Activated T-cell treated with anti-CD3 and anti-CD28 coated beads, Interleukin-2, amount 50 U/mL, for 72 hours (primary cell): ENCODE measurements at regions not wholly inside any gene's neighbourhood (a gene's known extent, or its start where the extent isn't known, plus 50 kb on each side); places are given as distances from the start of the nearest gene placed in this dataset.

ENCODE experiments used
- ATAC-seq, 2 donors: fragments of 150-1000 bp; cut with Tn5 transposase; replicated peaks in 1 of 2; 2 replicates each; pipeline ENCODE4 v1.10.0; 2021; ENCODE audit warnings: moderate library complexity in 2 of 2, mild to moderate bottlenecking in 1 of 2
- DNase-seq, 2 donors: peaks; one replicate each; pipeline ENCODE4 v3.0.0; 2021 to 2022; ENCODE audit warnings: mixed read lengths in 1 of 2
- H3K27ac Mint-ChIP-seq: one replicate; pipeline ENCODE4 v1.8.0; 2022; ENCODE audit warnings: mild to moderate bottlenecking, moderate library complexity, mixed read lengths
- H3K27me3 Mint-ChIP-seq: one replicate; pipeline ENCODE4 v1.8.0; 2022; ENCODE audit warnings: low read depth, mixed read lengths
- H3K36me3 Mint-ChIP-seq, 2 donors: one replicate each; pipeline ENCODE4 v1.8.0; 2022; ENCODE audit warnings: mixed read lengths in 2 of 2, mild to moderate bottlenecking in 1 of 2; ENCODE audit not compliant: insufficient read depth in 2 of 2
- H3K4me1 Mint-ChIP-seq: one replicate; pipeline ENCODE4 v1.8.0; 2022; ENCODE audit warnings: low read depth, mixed read lengths
- H3K4me3 Mint-ChIP-seq, 2 donors: one replicate each; pipeline ENCODE4 v1.8.0; 2022; ENCODE audit warnings: mild to moderate bottlenecking in 2 of 2, mixed read lengths in 2 of 2, moderate library complexity in 2 of 2
- H3K9me3 Mint-ChIP-seq, 2 donors: one replicate each; pipeline ENCODE4 v1.8.0; 2022; ENCODE audit warnings: mixed read lengths in 2 of 2

- Mint-ChIP-seq H3K4me3 (no peak overlapping the region), H3K27ac (no peak overlapping the region), H3K9me3 (peaks cover 13 to 17% of the 10 kb centered on the region in 2 donors), H3K36me3 (peaks cover 0 to 9% of the 10 kb centered on the region in 2 donors), H3K4me1 (no peaks in the 10 kb centered on the region), H3K27me3 (no peaks in the 10 kb centered on the region)
- ATAC-seq (no peak), DNase-seq (no peak)
Measured at GRCh38 chr1:188261849-188262248, 1433.1 kb downstream of the PLA2G4A start.

- Mint-ChIP-seq H3K9me3 (peaks cover 3 to 7% of the 10 kb centered on the region in 2 donors), H3K27me3 (no peaks in the 10 kb centered on the region), H3K4me1 (no peaks in the 10 kb centered on the region), H3K27ac (no peak overlapping the region), H3K36me3 (peaks cover 0 to 2% of the 10 kb centered on the region in 2 donors), H3K4me3 (no peak overlapping the region)
- DNase-seq (no peak), ATAC-seq (no peak)
Measured at GRCh38 chr1:188269956-188270355, 1441.2 kb downstream of the PLA2G4A start.

GRCh38 chr1:188270497-188270896, 1441.7 kb downstream of the PLA2G4A start:
- Mint-ChIP-seq H3K27me3 (no peaks in the 10 kb centered on the region), H3K36me3 (peaks cover 0 to 2% of the 10 kb centered on the region in 2 donors), H3K4me3 (no peak overlapping the region), H3K4me1 (no peaks in the 10 kb centered on the region), H3K9me3 (peaks cover 3 to 5% of the 10 kb centered on the region in 2 donors), H3K27ac (no peak overlapping the region)
- DNase-seq (no peak), ATAC-seq (peak in 1 of 2 donors; percentile 32)

- DNase-seq (no peak), ATAC-seq (no peak)
- Mint-ChIP-seq H3K4me1 (no peaks in the 10 kb centered on the region), H3K36me3 (no peaks in the 10 kb centered on the region), H3K9me3 (peaks cover 4 to 8% of the 10 kb centered on the region in 2 donors), H3K27me3 (no peaks in the 10 kb centered on the region), H3K27ac (no peak overlapping the region), H3K4me3 (no peak overlapping the region)
Measured at GRCh38 chr1:188277771-188278170, 1449.0 kb downstream of the PLA2G4A start.

- Mint-ChIP-seq H3K36me3 (no peaks in the 10 kb centered on the region), H3K9me3 (peaks cover 4 to 14% of the 10 kb centered on the region in 2 donors)
Measured at GRCh38 chr1:188281921-188282320, 1453.2 kb downstream of the PLA2G4A start.

GRCh38 chr1:188295157-188295556, 1466.4 kb downstream of the PLA2G4A start:
- Mint-ChIP-seq H3K4me3 (no peak overlapping the region), H3K9me3 (peaks cover 7 to 10% of the 10 kb centered on the region in 2 donors), H3K27me3 (no peaks in the 10 kb centered on the region), H3K4me1 (no peaks in the 10 kb centered on the region), H3K36me3 (no peaks in the 10 kb centered on the region), H3K27ac (no peak overlapping the region)
- DNase-seq, result no peak
- no peak for ATAC-seq

More at GRCh38 chr1:188281921-188282320, 1453.2 kb downstream of the PLA2G4A start:
- DNase-seq, result no peak
- ATAC-seq, result no peak
- Mint-ChIP-seq H3K27me3 (no peaks in the 10 kb centered on the region), H3K4me3 (no peak overlapping the region), H3K4me1 (no peaks in the 10 kb centered on the region), H3K27ac (no peak overlapping the region)

GRCh38 chr1:188302746-188303145, 1474.0 kb downstream of the PLA2G4A start:
- Mint-ChIP-seq H3K4me1 (no peaks in the 10 kb centered on the region), H3K9me3 (peaks cover 4 to 5% of the 10 kb centered on the region in 2 donors), H3K4me3 (no peak overlapping the region), H3K36me3 (no peaks in the 10 kb centered on the region), H3K27ac (no peak overlapping the region), H3K27me3 (no peaks in the 10 kb centered on the region)
- ATAC-seq (no peak), DNase-seq (no peak)

GRCh38 chr1:188314557-188315137, 1485.9 kb downstream of the PLA2G4A start:
- no peak for ATAC-seq
- Mint-ChIP-seq H3K36me3 (no peaks in the 10 kb centered on the region), H3K4me3 (no peak overlapping the region), H3K9me3 (peaks cover 1 to 2% of the 10 kb centered on the region in 2 donors), H3K4me1 (no peaks in the 10 kb centered on the region), H3K27me3 (no peaks in the 10 kb centered on the region), H3K27ac (no peak overlapping the region)
- no peak for DNase-seq

GRCh38 chr1:188317894-188318293, 1489.1 kb downstream of the PLA2G4A start:
- DNase-seq, result no peak
- H3K9me3 Mint-ChIP-seq, result peaks cover 1 to 2% of the 10 kb centered on the region in 2 donors

GRCh38 chr1:188325211-188325610, 1496.5 kb downstream of the PLA2G4A start:
- Mint-ChIP-seq H3K4me1 (no peaks in the 10 kb centered on the region), H3K27ac (no peak overlapping the region), H3K27me3 (no peaks in the 10 kb centered on the region), H3K36me3 (peaks cover 0 to 1% of the 10 kb centered on the region in 2 donors), H3K9me3 (peaks cover 0 to 1% of the 10 kb centered on the region in 2 donors), H3K4me3 (no peak overlapping the region)
- DNase-seq, result no peak
- no peak for ATAC-seq

More at GRCh38 chr1:188317894-188318293, 1489.1 kb downstream of the PLA2G4A start:
- no peaks in the 10 kb centered on the region for H3K36me3 Mint-ChIP-seq
- H3K27ac Mint-ChIP-seq, result no peak overlapping the region
- no peaks in the 10 kb centered on the region for H3K27me3 Mint-ChIP-seq
- ATAC-seq, result no peak
- H3K4me3 Mint-ChIP-seq, result no peak overlapping the region
- H3K4me1 Mint-ChIP-seq, result no peaks in the 10 kb centered on the region

GRCh38 chr1:188343914-188344313, 1515.2 kb downstream of the PLA2G4A start:
- H3K4me3 Mint-ChIP-seq, result no peak overlapping the region
- ATAC-seq, result no peak
- no peaks in the 10 kb centered on the region for H3K36me3 Mint-ChIP-seq
- no peak for DNase-seq
- no peaks in the 10 kb centered on the region for H3K27me3 Mint-ChIP-seq
- no peak overlapping the region for H3K27ac Mint-ChIP-seq
- H3K9me3 Mint-ChIP-seq, result peaks cover 2 to 8% of the 10 kb centered on the region in 2 donors
- no peaks in the 10 kb centered on the region for H3K4me1 Mint-ChIP-seq

- no peak overlapping the region for H3K27ac Mint-ChIP-seq
- H3K36me3 Mint-ChIP-seq, result no peaks in the 10 kb centered on the region
- H3K9me3 Mint-ChIP-seq, result peaks cover 0 to 5% of the 10 kb centered on the region in 2 donors
- ATAC-seq, result no peak
- no peak overlapping the region for H3K4me3 Mint-ChIP-seq
- H3K4me1 Mint-ChIP-seq, result no peaks in the 10 kb centered on the region
- no peak for DNase-seq
- no peaks in the 10 kb centered on the region for H3K27me3 Mint-ChIP-seq
Measured at GRCh38 chr1:188350104-188350503, 1521.4 kb downstream of the PLA2G4A start.

GRCh38 chr1:188355082-188355481, 1526.3 kb downstream of the PLA2G4A start:
- Mint-ChIP-seq H3K27me3 (no peaks in the 10 kb centered on the region), H3K4me1 (no peaks in the 10 kb centered on the region), H3K4me3 (no peak overlapping the region), H3K9me3 (peaks cover 1 to 11% of the 10 kb centered on the region in 2 donors), H3K27ac (no peak overlapping the region), H3K36me3 (no peaks in the 10 kb centered on the region)
- no peak for DNase-seq
- ATAC-seq, result no peak

- no peak overlapping the region for H3K4me3 Mint-ChIP-seq
- no peak overlapping the region for H3K27ac Mint-ChIP-seq
- no peak for ATAC-seq
- DNase-seq, result no peak
- H3K36me3 Mint-ChIP-seq, result no peaks in the 10 kb centered on the region
- no peaks in the 10 kb centered on the region for H3K4me1 Mint-ChIP-seq
- peaks cover 1 to 11% of the 10 kb centered on the region in 2 donors for H3K9me3 Mint-ChIP-seq
- H3K27me3 Mint-ChIP-seq, result no peaks in the 10 kb centered on the region
Measured at GRCh38 chr1:188355847-188356246, 1527.1 kb downstream of the PLA2G4A start.
